Calu3 (cell line): ENCODE measurements at regions not wholly inside any gene's neighbourhood (a gene's known extent, or its start where the extent isn't known, plus 50 kb on each side); places are given as distances from the start of the nearest gene placed in this dataset.
A peak's percentile ranks its signal among the peaks of the same experiment; 100 is the strongest.

Experiments used
- BruUV-seq: library from RNA; stranded (reverse); fragments of 400-500 nt; replicated peaks from 2 replicates; lab custom pipeline; 2021; lab: Mats Ljungman, UMichigan
- CTCF ChIA-PET: fragments of 300-600 bp; sonication (Branson Sonifier 250); formaldehyde crosslinking; loops from one replicate; lab custom pipeline; 2022; ENCODE audit warnings: antibody characterized with exemption; lab: Charles Lee
- DNase-seq: peaks from one replicate; pipeline ENCODE4 v3.0.0; 2022
- H3K27ac Mint-ChIP-seq: one replicate; pipeline ENCODE4 v1.8.0; 2022; ENCODE audit warnings: mixed read lengths; ENCODE audit not compliant: unreplicated experiment
- H3K27me3 Mint-ChIP-seq: one replicate; pipeline ENCODE4 v1.8.0; 2022; ENCODE audit warnings: mixed read lengths; ENCODE audit not compliant: unreplicated experiment
- H3K36me3 Mint-ChIP-seq: one replicate; pipeline ENCODE4 v1.8.0; 2022; ENCODE audit warnings: mild to moderate bottlenecking, moderate library complexity, mixed read lengths; ENCODE audit not compliant: insufficient read depth, unreplicated experiment
- H3K4me1 Mint-ChIP-seq: one replicate; pipeline ENCODE4 v1.8.0; 2022; ENCODE audit warnings: mild to moderate bottlenecking, low read depth, mixed read lengths; ENCODE audit not compliant: unreplicated experiment
- H3K4me3 Mint-ChIP-seq: one replicate; pipeline ENCODE4 v1.8.0; 2022; ENCODE audit warnings: mild to moderate bottlenecking, low read depth, moderate library complexity, mixed read lengths; ENCODE audit not compliant: unreplicated experiment
- H3K9me3 Mint-ChIP-seq: one replicate; pipeline ENCODE4 v1.8.0; 2022; ENCODE audit warnings: low read depth, mixed read lengths; ENCODE audit not compliant: unreplicated experiment
- CTCF ChIP-seq: fragments of 200-600 bp; IDR thresholded peaks from one replicate; pipeline ENCODE4 v1.8.0; 2022; ENCODE audit warnings: antibody characterized with exemption; ENCODE audit not compliant: unreplicated experiment
- intact Hi-C: fragments of 100-400 bp; cut with micrococcal nuclease; formaldehyde crosslinking; loops from one replicate; pipeline ENCODE4 v1.10.0; 2022; ENCODE audit not compliant: unreplicated experiment

GRCh38 chr13:50257646-50258045 is 242.4 kb downstream of the KCNRG start:
- H3K4me1 Mint-ChIP-seq: no peaks in the 10 kb centered on the region
- H3K4me3 Mint-ChIP-seq: no peak overlapping the region
- no peak for TF ChIP-seq CTCF
- H3K9me3 Mint-ChIP-seq: no peaks in the 10 kb centered on the region
- H3K27me3 Mint-ChIP-seq: no peaks in the 10 kb centered on the region
- DNase-seq: no peak
- CTCF ChIA-PET: no interaction called here
- H3K36me3 Mint-ChIP-seq: no peaks in the 10 kb centered on the region
- intact Hi-C loops: no loop called here
- no peak overlapping the region for H3K27ac Mint-ChIP-seq
- BruUV-seq: no TSS peak

DNA sequence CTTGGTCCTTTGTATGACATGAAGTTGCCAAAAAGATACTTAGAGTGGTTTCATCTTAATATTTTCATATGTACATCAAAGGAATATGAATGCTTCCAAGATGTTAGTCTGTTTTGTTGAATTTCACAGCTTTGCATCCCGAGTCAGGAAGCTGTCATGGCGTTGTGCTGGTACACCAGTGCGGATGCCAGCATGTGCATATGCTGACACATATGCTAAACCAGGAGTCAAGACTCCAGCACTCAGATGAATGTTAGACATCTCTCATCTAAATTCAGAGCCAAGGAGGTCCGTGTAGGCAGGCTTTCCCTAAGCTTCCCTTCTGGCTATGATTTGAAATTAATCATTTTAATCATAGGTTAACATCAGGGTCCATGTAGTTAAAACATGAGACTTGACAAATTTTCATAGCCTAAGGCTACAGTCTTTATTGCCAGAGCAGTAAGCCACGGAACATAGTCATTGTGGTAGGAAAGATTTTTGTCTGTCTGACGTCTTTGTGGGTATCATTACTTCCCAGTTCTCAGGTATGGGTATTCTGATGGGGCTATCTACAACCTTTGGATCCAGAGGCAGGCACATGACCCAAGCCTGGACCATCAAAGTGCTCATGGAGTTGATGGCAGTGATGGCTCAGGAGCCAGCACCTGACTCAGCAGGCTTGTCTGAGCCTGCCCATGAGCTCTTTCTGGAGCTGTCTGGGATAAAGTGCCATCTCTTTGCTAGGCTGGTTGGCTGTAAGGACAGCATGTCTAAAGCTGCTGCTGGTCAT is 246.1 kb downstream of the KCNRG start:
- Mint-ChIP-seq H3K36me3 (no peaks in the 10 kb centered on the region), H3K27ac (no peak overlapping the region), H3K27me3 (no peaks in the 10 kb centered on the region), H3K9me3 (no peaks in the 10 kb centered on the region), H3K4me1 (no peaks in the 10 kb centered on the region), H3K4me3 (no peak overlapping the region)
- no peak for TF ChIP-seq CTCF
- intact Hi-C loops: no loop called here
- BruUV-seq: no TSS peak
- CTCF ChIA-PET: no interaction called here
- no peak for DNase-seq

- no peaks in the 10 kb centered on the region for H3K27me3 Mint-ChIP-seq
- H3K27ac Mint-ChIP-seq: no peak overlapping the region
- no peaks in the 10 kb centered on the region for H3K36me3 Mint-ChIP-seq
- H3K9me3 Mint-ChIP-seq: peaks cover 2% of the 10 kb centered on the region
- peaks cover 9% of the 10 kb centered on the region for H3K4me1 Mint-ChIP-seq
- no peak for TF ChIP-seq CTCF
- no peak overlapping the region for H3K4me3 Mint-ChIP-seq
- intact Hi-C loops: no loop called here
- DNase-seq: no peak
- no TSS peak for BruUV-seq
- CTCF ChIA-PET: no interaction called here
These were observed 251.8 kb downstream of the KCNRG start for GRCh38 chr13:50267066-50267465.

DNA sequence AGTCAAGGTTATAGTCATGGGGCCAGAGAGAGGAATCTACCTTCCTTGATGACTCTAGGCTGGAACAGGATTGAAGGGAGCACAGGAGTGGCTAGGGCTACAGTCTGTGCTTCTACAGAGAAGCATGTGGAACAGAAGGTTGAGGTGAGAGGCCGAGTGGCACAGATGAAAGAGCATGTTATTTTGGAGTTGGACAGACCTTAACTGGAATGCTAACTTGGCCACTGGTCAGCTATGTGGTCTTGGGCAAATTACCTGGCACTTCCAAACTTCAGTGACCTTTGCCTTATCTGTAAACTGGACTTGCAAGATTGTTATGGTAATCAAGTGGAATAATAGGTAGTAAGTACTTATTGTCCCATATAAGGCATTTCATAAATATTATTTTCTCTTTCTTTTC is 252.7 kb downstream of the KCNRG start:
- Mint-ChIP-seq H3K4me3 (no peak overlapping the region), H3K4me1 (peaks cover 9% of the 10 kb centered on the region), H3K27ac (no peak overlapping the region), H3K36me3 (no peaks in the 10 kb centered on the region), H3K9me3 (peaks cover 2% of the 10 kb centered on the region), H3K27me3 (no peaks in the 10 kb centered on the region)
- peak; percentile 7 for DNase-seq
- intact Hi-C loops: no loop called here
- CTCF ChIA-PET: no interaction called here
- BruUV-seq: no TSS peak
- TF ChIP-seq CTCF: no peak
